ENCODE measurements at regions not wholly inside any gene's neighbourhood (a gene's known extent, or its start where the extent isn't known, plus 50 kb on each side); places are given as distances from the start of the nearest gene placed in this dataset.

DNA sequence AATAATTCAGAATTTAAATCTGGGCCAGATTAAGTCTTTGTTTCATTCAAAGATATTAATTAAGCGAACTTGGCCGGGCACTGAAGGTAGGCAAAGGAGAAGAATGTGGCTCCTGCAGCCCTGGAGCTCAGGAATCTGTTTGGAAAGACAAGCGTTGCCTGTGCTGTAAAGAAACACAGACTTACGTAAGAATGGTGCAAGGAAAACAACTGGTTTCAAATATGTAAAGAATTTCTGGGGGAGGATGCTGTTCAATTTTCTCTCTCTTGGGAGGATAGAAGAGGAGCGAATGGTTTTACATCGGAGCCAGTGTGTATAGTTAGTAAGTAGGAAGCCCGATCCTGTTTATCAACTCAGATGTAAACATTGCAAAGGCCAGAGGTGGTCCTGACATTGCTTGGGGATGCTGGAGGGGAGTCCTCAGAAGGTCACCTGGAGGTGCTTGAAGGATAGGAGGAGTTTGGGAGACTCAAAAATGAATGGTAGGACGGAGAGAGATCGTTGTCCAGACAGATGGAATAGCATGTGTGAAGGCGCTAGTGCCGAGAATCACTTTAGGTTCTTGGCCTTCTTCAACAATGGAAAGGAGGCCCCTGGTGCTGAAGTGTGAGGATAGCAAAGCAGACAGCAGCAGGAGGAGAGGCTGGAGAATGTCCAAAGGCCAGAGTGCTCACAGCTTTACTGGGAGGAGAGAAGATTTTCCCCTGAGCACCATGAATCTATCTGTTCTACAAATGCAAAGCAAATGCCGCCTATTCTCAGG, 456.1 kb downstream of the LPIN1 start:
- DNase-seq (ENCODE audit: low spot score) = no peak
- Mint-ChIP-seq H3K27me3 (ENCODE audit: low read depth) (peaks cover 10% of the 10 kb centered on the region), H3K4me3 (ENCODE audit: low read depth) (no peak overlapping the region), H3K27ac (no peak overlapping the region), H3K36me3 (ENCODE audit: low read depth) (no peaks in the 10 kb centered on the region), H3K9me3 (peaks cover 7% of the 10 kb centered on the region), H3K4me1 (ENCODE audit: low read depth) (no peaks in the 10 kb centered on the region)
- intact Hi-C loops (cut with micrococcal nuclease) = no loop called here

DNA sequence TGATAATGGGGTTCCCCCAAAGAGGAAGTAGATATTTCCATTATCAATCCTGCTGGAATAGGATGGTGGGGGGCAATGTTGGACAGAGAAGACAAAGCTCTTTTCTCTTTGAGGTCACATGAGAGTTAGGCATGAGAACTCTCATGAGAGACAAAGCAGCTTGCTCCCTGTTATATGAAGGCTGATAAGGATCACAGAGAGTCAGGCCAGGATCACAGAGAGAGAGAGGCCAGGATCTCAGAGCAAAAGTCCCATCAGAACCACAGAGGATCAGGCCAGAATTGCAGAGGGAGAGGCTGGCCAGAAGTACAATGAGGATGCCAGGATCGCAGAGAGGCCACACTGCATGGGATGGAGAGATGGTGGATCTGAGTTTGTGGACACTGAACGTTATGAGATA, 457.1 kb downstream of the LPIN1 start:
- intact Hi-C loops (cut with micrococcal nuclease) = no loop called here
- H3K27ac Mint-ChIP-seq = no peak overlapping the region

GRCh38 chr2:12205086-12205485, 458.7 kb downstream of the LPIN1 start:
- Mint-ChIP-seq H3K27me3 (ENCODE audit: low read depth) (peaks cover 10% of the 10 kb centered on the region), H3K9me3 (no peaks in the 10 kb centered on the region), H3K4me1 (ENCODE audit: low read depth) (no peaks in the 10 kb centered on the region), H3K36me3 (ENCODE audit: low read depth) (no peaks in the 10 kb centered on the region), H3K4me3 (ENCODE audit: low read depth) (no peak overlapping the region), H3K27ac (no peak overlapping the region)
- DNase-seq (ENCODE audit: low spot score) = no peak
- intact Hi-C loops (cut with micrococcal nuclease) = no loop called here

More for the DNA sequence above, 457.1 kb downstream of the LPIN1 start:
- no peaks in the 10 kb centered on the region for H3K4me1 Mint-ChIP-seq (ENCODE audit: low read depth)
- H3K36me3 Mint-ChIP-seq (ENCODE audit: low read depth) = no peaks in the 10 kb centered on the region
- H3K9me3 Mint-ChIP-seq = no peaks in the 10 kb centered on the region
- DNase-seq (ENCODE audit: low spot score) = no peak
- no peak overlapping the region for H3K4me3 Mint-ChIP-seq (ENCODE audit: low read depth)
- peaks cover 10% of the 10 kb centered on the region for H3K27me3 Mint-ChIP-seq (ENCODE audit: low read depth)

GRCh38 chr2:12207491-12207890, 461.1 kb downstream of the LPIN1 start:
- intact Hi-C loops (cut with micrococcal nuclease) = no loop called here
- DNase-seq (ENCODE audit: low spot score) = no peak
- Mint-ChIP-seq H3K4me3 (ENCODE audit: low read depth) (no peak overlapping the region), H3K4me1 (ENCODE audit: low read depth) (no peaks in the 10 kb centered on the region), H3K27ac (no peak overlapping the region), H3K9me3 (no peaks in the 10 kb centered on the region), H3K36me3 (ENCODE audit: low read depth) (no peaks in the 10 kb centered on the region), H3K27me3 (ENCODE audit: low read depth) (peaks cover 9% of the 10 kb centered on the region)

DNA sequence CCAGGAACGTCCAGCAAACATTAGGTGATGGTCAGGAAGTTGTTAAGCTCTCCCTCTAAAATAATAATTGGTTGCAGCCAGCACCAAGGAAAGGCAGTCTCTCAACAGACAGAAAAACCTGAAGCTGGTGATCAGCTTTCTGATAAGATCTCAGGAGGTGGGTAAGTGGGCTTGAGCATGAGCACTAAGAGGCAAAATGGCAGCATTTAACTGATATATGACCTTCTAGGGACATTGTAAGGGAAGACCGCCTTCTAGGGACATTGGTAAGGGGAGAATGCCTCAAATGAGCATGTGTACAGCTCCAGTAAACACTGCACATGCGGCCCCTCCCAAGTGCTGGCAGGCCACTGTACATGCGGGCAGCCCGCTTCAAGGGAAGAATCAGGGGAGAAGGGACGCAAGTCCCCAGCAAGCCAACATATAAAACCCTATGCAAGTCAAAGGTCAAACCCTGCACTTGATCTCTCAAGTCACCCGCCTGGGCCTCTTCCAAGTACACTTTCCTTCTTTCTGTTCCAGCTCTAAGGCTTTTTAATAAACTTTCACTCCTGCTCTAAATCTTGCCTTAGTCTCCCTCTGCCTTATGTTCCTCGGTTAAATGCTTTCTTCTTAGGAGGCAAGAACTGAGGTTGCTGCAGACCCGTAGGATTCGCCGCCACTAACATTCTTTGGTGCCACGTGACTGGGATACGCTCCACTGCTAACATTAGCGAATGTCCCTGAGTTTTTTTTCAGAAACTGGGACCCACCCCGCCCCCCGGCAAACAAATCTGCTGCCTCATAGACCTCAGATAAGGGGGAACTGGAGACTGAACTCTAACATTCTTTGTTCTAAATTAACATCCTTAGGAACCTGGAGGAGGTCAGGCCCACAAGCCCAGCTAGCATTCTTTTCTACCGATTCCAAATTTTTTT, 463.8 kb downstream of the LPIN1 start:
- intact Hi-C loops (cut with micrococcal nuclease) = no loop called here
- Mint-ChIP-seq H3K27ac (no peak overlapping the region), H3K36me3 (ENCODE audit: low read depth) (no peaks in the 10 kb centered on the region), H3K4me1 (ENCODE audit: low read depth) (no peaks in the 10 kb centered on the region), H3K4me3 (ENCODE audit: low read depth) (no peak overlapping the region), H3K9me3 (no peaks in the 10 kb centered on the region), H3K27me3 (ENCODE audit: low read depth) (peaks cover 8% of the 10 kb centered on the region)
- no peak for DNase-seq (ENCODE audit: low spot score)

DNA sequence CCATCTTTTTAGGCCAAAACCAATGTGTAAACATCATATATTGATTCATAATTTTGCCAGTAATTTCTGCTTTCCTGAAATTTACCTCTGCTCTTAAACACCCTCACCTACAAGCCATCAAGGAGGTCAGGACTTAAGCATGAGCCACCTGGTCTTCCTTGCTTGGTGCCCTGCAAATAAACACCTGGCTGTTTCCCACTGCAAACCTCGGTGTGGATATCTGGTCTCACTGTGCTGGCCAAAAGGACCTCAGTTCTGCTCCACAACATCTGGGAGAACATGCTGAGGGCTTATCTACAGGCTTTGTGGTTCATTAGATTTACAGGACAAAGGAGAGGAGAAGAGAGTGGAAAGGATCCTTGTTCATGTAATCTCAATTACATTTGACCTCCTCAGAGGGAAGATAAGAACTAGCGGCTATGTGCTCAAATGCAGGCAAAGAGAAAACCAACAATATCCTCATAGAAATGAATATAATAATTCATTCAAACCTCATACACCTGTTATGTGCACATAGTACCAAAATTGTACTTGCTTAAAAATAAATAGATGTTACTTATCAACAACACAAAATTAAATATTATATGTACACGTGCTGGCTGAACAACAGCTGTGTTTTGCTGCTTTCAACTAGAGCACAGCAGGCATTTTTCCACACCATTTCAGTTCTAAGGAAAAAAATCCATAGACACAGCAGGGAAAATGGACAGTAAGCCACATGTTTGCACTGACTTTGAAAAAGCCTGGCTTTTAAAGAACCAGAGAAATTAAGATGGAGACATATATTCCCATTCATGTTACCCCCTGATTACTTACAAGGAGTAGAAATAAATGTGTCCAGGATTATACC, 465.1 kb downstream of the LPIN1 start:
- no peaks in the 10 kb centered on the region for H3K36me3 Mint-ChIP-seq (ENCODE audit: low read depth)
- DNase-seq (ENCODE audit: low spot score) = no peak
- intact Hi-C loops (cut with micrococcal nuclease) = no loop called here
- no peak overlapping the region for H3K4me3 Mint-ChIP-seq (ENCODE audit: low read depth)
- H3K4me1 Mint-ChIP-seq (ENCODE audit: low read depth) = no peaks in the 10 kb centered on the region
- no peaks in the 10 kb centered on the region for H3K9me3 Mint-ChIP-seq
- H3K27me3 Mint-ChIP-seq (ENCODE audit: low read depth) = peaks cover 10% of the 10 kb centered on the region
- H3K27ac Mint-ChIP-seq = no peak overlapping the region

GRCh38 chr2:12212841-12213597, 466.6 kb downstream of the LPIN1 start:
- no peak overlapping the region for H3K4me3 Mint-ChIP-seq (ENCODE audit: low read depth)
- intact Hi-C loops (cut with micrococcal nuclease) = no loop called here
- no peaks in the 10 kb centered on the region for H3K4me1 Mint-ChIP-seq (ENCODE audit: low read depth)
- H3K9me3 Mint-ChIP-seq = no peaks in the 10 kb centered on the region
- H3K36me3 Mint-ChIP-seq (ENCODE audit: low read depth) = no peaks in the 10 kb centered on the region
- H3K27ac Mint-ChIP-seq = no peak overlapping the region
- H3K27me3 Mint-ChIP-seq (ENCODE audit: low read depth) = peaks cover 13% of the 10 kb centered on the region
- no peak for DNase-seq (ENCODE audit: low spot score)

DNA sequence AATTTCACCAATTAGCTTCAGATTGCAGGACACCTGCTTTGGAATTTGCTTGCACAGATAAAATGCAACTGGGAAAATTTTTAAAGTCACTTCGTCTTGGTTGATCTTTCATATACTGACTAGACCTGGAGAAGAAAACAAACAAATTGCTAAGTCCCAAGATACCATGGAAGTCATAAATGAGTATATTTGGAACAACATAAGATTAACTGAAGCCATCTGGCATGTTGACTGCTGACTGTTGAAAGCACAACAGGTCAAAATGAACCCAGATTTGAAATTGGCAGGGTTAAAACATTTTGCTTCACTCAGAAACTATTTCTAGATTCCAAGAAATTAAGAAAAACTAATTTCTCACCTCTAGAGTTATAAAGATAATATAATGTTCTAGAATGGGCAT, 470.7 kb downstream of the LPIN1 start:
- Mint-ChIP-seq H3K4me1 (ENCODE audit: low read depth) (no peaks in the 10 kb centered on the region), H3K27ac (no peak overlapping the region), H3K36me3 (ENCODE audit: low read depth) (no peaks in the 10 kb centered on the region), H3K4me3 (ENCODE audit: low read depth) (no peak overlapping the region), H3K27me3 (ENCODE audit: low read depth) (peaks cover 16% of the 10 kb centered on the region), H3K9me3 (peaks cover 7% of the 10 kb centered on the region)
- no peak for DNase-seq (ENCODE audit: low spot score)
- intact Hi-C loops (cut with micrococcal nuclease) = no loop called here

DNA sequence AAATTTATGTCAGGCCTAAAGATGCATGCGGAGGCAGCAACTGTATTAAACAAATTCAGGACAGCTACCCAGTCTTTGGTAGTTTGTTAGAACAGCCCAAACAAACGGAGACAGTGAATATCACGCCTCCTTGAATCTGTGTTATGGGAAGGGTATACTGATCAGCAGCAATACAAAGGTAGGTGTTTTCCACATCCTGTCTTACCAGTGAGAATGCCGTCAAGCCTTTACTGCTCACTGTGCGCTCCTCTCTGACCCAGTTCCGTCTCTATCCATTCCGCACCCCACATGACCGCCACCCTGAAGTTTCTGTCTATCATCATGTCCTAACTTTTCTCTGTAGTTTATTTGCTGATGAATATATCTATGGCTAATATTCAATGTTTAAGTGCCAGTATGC, 473.3 kb downstream of the LPIN1 start:
- no peak overlapping the region for H3K27ac Mint-ChIP-seq
- no peaks in the 10 kb centered on the region for H3K4me1 Mint-ChIP-seq (ENCODE audit: low read depth)
- no peak overlapping the region for H3K4me3 Mint-ChIP-seq (ENCODE audit: low read depth)
- no peak for DNase-seq (ENCODE audit: low spot score)
- intact Hi-C loops (cut with micrococcal nuclease) = no loop called here
- H3K27me3 Mint-ChIP-seq (ENCODE audit: low read depth) = peaks cover 11% of the 10 kb centered on the region
- peaks cover 5% of the 10 kb centered on the region for H3K36me3 Mint-ChIP-seq (ENCODE audit: low read depth)
- peaks cover 31% of the 10 kb centered on the region for H3K9me3 Mint-ChIP-seq

DNA sequence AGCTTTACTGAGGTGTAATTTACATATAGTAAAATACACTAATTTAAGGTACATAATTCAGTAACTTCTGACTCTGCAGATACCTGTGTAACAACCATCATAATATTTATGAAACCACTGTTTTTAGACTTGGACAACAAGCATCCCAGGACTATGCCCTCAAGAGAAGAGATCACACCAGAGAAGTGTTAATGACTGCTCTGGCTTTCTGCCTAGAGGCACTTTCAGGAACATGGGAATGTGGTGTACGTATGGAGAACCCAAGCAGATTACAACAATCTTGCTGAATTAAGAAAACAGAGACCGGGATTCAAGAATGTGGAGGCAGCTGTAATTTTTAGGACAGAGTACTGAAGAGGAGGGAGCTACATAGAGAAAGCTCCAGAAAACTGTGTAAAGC, 475.2 kb downstream of the LPIN1 start:
- Mint-ChIP-seq H3K36me3 (ENCODE audit: low read depth) (peaks cover 5% of the 10 kb centered on the region), H3K27me3 (ENCODE audit: low read depth) (peaks cover 9% of the 10 kb centered on the region), H3K4me1 (ENCODE audit: low read depth) (no peaks in the 10 kb centered on the region), H3K4me3 (ENCODE audit: low read depth) (no peak overlapping the region), H3K9me3 (peaks cover 44% of the 10 kb centered on the region), H3K27ac (no peak overlapping the region)
- no peak for DNase-seq (ENCODE audit: low spot score)
- intact Hi-C loops (cut with micrococcal nuclease) = no loop called here

DNA sequence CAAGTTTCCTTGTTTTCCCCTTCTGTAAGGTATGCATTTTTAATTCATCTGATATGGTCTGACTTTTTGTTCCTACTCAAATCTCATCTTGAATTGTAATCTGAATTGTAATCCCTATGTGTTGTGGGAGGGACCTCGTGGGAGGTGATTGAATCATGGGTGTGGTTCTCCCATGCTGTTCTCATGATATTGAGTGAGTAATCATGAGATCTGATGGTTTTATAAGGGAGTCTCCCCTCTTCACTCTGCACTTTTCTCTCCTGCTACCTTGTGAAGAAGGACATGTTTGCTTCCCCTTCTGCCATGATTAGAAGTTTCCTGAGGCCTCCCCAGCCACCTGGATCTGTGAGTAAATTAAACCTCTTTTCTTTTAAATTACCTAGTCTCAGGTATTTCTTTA, 476.1 kb downstream of the LPIN1 start:
- H3K4me1 Mint-ChIP-seq (ENCODE audit: low read depth) = no peaks in the 10 kb centered on the region
- intact Hi-C loops (cut with micrococcal nuclease) = no loop called here
- H3K36me3 Mint-ChIP-seq (ENCODE audit: low read depth) = peaks cover 5% of the 10 kb centered on the region
- no peak for DNase-seq (ENCODE audit: low spot score)
- no peak overlapping the region for H3K27ac Mint-ChIP-seq
- H3K27me3 Mint-ChIP-seq (ENCODE audit: low read depth) = peaks cover 6% of the 10 kb centered on the region
- H3K4me3 Mint-ChIP-seq (ENCODE audit: low read depth) = no peak overlapping the region
- peaks cover 44% of the 10 kb centered on the region for H3K9me3 Mint-ChIP-seq

- Mint-ChIP-seq H3K27ac (no peak overlapping the region), H3K27me3 (ENCODE audit: low read depth) (peaks cover 9% of the 10 kb centered on the region), H3K4me3 (ENCODE audit: low read depth) (no peak overlapping the region), H3K4me1 (ENCODE audit: low read depth) (no peaks in the 10 kb centered on the region), H3K9me3 (peaks cover 48% of the 10 kb centered on the region), H3K36me3 (ENCODE audit: low read depth) (peaks cover 5% of the 10 kb centered on the region)
- intact Hi-C loops (cut with micrococcal nuclease) = no loop called here
- DNase-seq (ENCODE audit: low spot score) = no peak
Observed at GRCh38 chr2:12223732-12224131, 477.3 kb downstream of the LPIN1 start.

Measured in activated T-helper 2 cell treated with anti-CD3 and anti-CD28 coated beads, Interferon-gamma antibody, Interleukin-2, Interleukin-4, amounts not matched to agents 10 μg/mL and 5 μg/mL and 100 μg/mL, durations not matched to agents 14 hours and 24 hours and 36 hours (primary cell).